ENCODE measurements at regions not wholly inside any gene's neighbourhood (a gene's known extent, or its start where the extent isn't known, plus 50 kb on each side); places are given as distances from the start of the nearest gene placed in this dataset.

- H2AFZ ChIP-seq (ENCODE audit: low read depth, low read length): no peak overlapping the region
- H3K79me2 ChIP-seq (ENCODE audit: control insufficient read depth, insufficient read depth, low read length): no peaks in the 10 kb centered on the region
- BruUV-seq (replicated peaks): no TSS peak
- intact Hi-C loops (cut with micrococcal nuclease) (no loop called here), dilution Hi-C loops (cut with MboI; ENCODE audit: extremely low pct_ligation_motif_present, low sequenced_read_pairs) (no loop called here)
- TF ChIP-seq MAX (IDR thresholded peaks at IDR 0.05; ENCODE audit: insufficient read depth, insufficient read length) (no peak), FOS (IDR thresholded peaks at IDR 0.05; ENCODE audit: borderline replicate concordance, insufficient read depth, low read length) (no peak), GATA2 (IDR thresholded peaks at IDR 0.05; ENCODE audit: insufficient read depth, insufficient read length, low read depth, low read length) (no peak), JUN (IDR thresholded peaks at IDR 0.05; ENCODE audit: borderline replicate concordance, insufficient read depth, insufficient read length, low read depth) (no peak)
- no peaks in the 10 kb centered on the region for H3K9me3 ChIP-seq (replicated peaks; ENCODE audit: control insufficient read depth, insufficient read depth, low read length)
- no peak for DNase-seq (ENCODE audit: low read depth, low spot score)
- POLR2A ChIA-PET: no interaction called here
- no peaks in the 10 kb centered on the region for H3K36me3 ChIP-seq (ENCODE audit: control insufficient read depth in 2 of 2, extremely low read depth in 1 of 2, insufficient read depth in 2 of 2, low read length in 2 of 2)
- H3K4me3 ChIP-seq (replicated peaks in 1 of 3; ENCODE audit: insufficient read depth in 1 of 3, low read depth in 1 of 3, low read length in 3 of 3): no peak overlapping the region
- H4K20me1 ChIP-seq (replicated peaks; ENCODE audit: control insufficient read depth, extremely low read depth, insufficient read depth, low read length): no peaks in the 10 kb centered on the region
- H3K4me1 ChIP-seq (ENCODE audit: control insufficient read depth, extremely low read depth, insufficient read depth, low read length): peaks cover 24% of the 10 kb centered on the region
- CTCF ChIA-PET: interaction anchor here (0.9 to 4.7 kb wide), 6 partner anchors 10 to 68 kb away, joined by 3 to 40 read pairs (median 4); no protein-coding TSS in a partner anchor
- no peak for FAIRE-seq
- no peaks in the 10 kb centered on the region for H3K27me3 ChIP-seq (ENCODE audit: control insufficient read depth in 2 of 2, insufficient read depth in 2 of 2, low read length in 2 of 2)
- H3K27ac ChIP-seq (ENCODE audit: insufficient read depth, low read depth, low read length): no peak overlapping the region
- no peaks in the 10 kb centered on the region for H3K9me1 ChIP-seq (replicated peaks; ENCODE audit: control insufficient read depth, extremely low read depth, insufficient read depth, low read length)
- no peak overlapping the region for H3K9ac ChIP-seq (replicated peaks; ENCODE audit: extremely low read depth, insufficient read depth, low read length)
- H3K4me2 ChIP-seq (ENCODE audit: insufficient read depth, low read length): no peak overlapping the region
Measured at GRCh38 chr14:95458906-95459305, 57.5 kb downstream of the SYNE3 start.

GRCh38 chr14:95458459-95458858 lies 58.0 kb downstream of the SYNE3 start:
- dilution Hi-C loops (cut with MboI; ENCODE audit: extremely low pct_ligation_motif_present, low sequenced_read_pairs): no loop called here
- no TSS peak for BruUV-seq (replicated peaks)

More at GRCh38 chr14:95458459-95458858, 58.0 kb downstream of the SYNE3 start:
- H3K27ac ChIP-seq (ENCODE audit: insufficient read depth, low read depth, low read length): no peak overlapping the region
- no peaks in the 10 kb centered on the region for H3K9me1 ChIP-seq (replicated peaks; ENCODE audit: control insufficient read depth, extremely low read depth, insufficient read depth, low read length)
- POLR2A ChIA-PET: interaction anchor here (0.5 to 0.6 kb wide), 2 partner anchors 828 to 1201 kb away, joined by 3 to 4 read pairs; no protein-coding TSS in a partner anchor
- intact Hi-C loops (cut with micrococcal nuclease): no loop called here
- no peaks in the 10 kb centered on the region for H3K27me3 ChIP-seq (ENCODE audit: control insufficient read depth in 2 of 2, insufficient read depth in 2 of 2, low read length in 2 of 2)
- no peaks in the 10 kb centered on the region for H3K79me2 ChIP-seq (ENCODE audit: control insufficient read depth, insufficient read depth, low read length)
- H3K9ac ChIP-seq (replicated peaks; ENCODE audit: extremely low read depth, insufficient read depth, low read length): no peak overlapping the region
- no peaks in the 10 kb centered on the region for H4K20me1 ChIP-seq (replicated peaks; ENCODE audit: control insufficient read depth, extremely low read depth, insufficient read depth, low read length)
- H3K36me3 ChIP-seq (ENCODE audit: control insufficient read depth in 2 of 2, extremely low read depth in 1 of 2, insufficient read depth in 2 of 2, low read length in 2 of 2): no peaks in the 10 kb centered on the region
- TF ChIP-seq POLR2AphosphoS5 (IDR thresholded peaks at IDR 0.05; ENCODE audit: insufficient read depth, low read depth, low read length) (no peak), CTCF (IDR thresholded peaks at IDR 0.05; ENCODE audit: extremely low read depth in 1 of 2, insufficient read depth in 1 of 2, low read depth in 1 of 2, low read length in 2 of 2) (no peak), EZH2 (IDR thresholded peaks at IDR 0.05; ENCODE audit: borderline replicate concordance, low read depth, low read length, severe bottlenecking) (no peak), GATA2 (IDR thresholded peaks at IDR 0.05; ENCODE audit: insufficient read depth, insufficient read length, low read depth, low read length) (no peak), MAX (IDR thresholded peaks at IDR 0.05; ENCODE audit: insufficient read depth, insufficient read length) (no peak), FOS (IDR thresholded peaks at IDR 0.05; ENCODE audit: borderline replicate concordance, insufficient read depth, low read length) (no peak), JUN (IDR thresholded peaks at IDR 0.05; ENCODE audit: borderline replicate concordance, insufficient read depth, insufficient read length, low read depth) (no peak), MYC (IDR thresholded peaks at IDR 0.05; ENCODE audit: low read depth, low read length) (no peak), POLR2A (IDR thresholded peaks at IDR 0.05; ENCODE audit: low read depth, low read length) (no peak)
- H3K9me3 ChIP-seq (replicated peaks; ENCODE audit: control insufficient read depth, insufficient read depth, low read length): no peaks in the 10 kb centered on the region
- H3K4me1 ChIP-seq (ENCODE audit: control insufficient read depth, extremely low read depth, insufficient read depth, low read length): peaks cover 22% of the 10 kb centered on the region
- DNase-seq (ENCODE audit: low read depth, low spot score): no peak
- CTCF ChIA-PET: interaction anchor here (0.9 to 4.7 kb wide), 5 partner anchors 10 to 69 kb away, joined by 3 to 40 read pairs (median 4); no protein-coding TSS in a partner anchor
- no peak overlapping the region for H2AFZ ChIP-seq (ENCODE audit: low read depth, low read length)
- H3K4me2 ChIP-seq (ENCODE audit: insufficient read depth, low read length): no peak overlapping the region
- FAIRE-seq: no peak
- H3K4me3 ChIP-seq (replicated peaks in 1 of 3; ENCODE audit: insufficient read depth in 1 of 3, low read depth in 1 of 3, low read length in 3 of 3): no peak overlapping the region

Data from endothelial cell of umbilical vein (primary cell).